ENCODE measurements at regions not wholly inside any gene's neighbourhood (a gene's known extent, or its start where the extent isn't known, plus 50 kb on each side); places are given as distances from the start of the nearest gene placed in this dataset.

- no peak for DNase-seq (ENCODE audit: low spot score)
- CTCF ChIA-PET = no interaction called here
- no peak for TF ChIP-seq CTCF (conservative IDR thresholded peaks at IDR 0.05; ENCODE audit: low read depth)
- H3K27ac ChIP-seq = no peak overlapping the region
- POLR2A ChIA-PET (ENCODE audit: low non-redundant PET) = no interaction called here
Measured at GRCh38 chr2:78420132-78420531, 605.4 kb upstream of the REG3G start.

GRCh38 chr2:78423631-78424030 is 601.9 kb upstream of the REG3G start:
- H3K27ac ChIP-seq = no peak overlapping the region
- POLR2A ChIA-PET (ENCODE audit: low non-redundant PET) = no interaction called here
- no peak for DNase-seq (ENCODE audit: low spot score)
- no peak for TF ChIP-seq CTCF (conservative IDR thresholded peaks at IDR 0.05; ENCODE audit: low read depth)
- CTCF ChIA-PET = no interaction called here

- ChIA-PET CTCF (no interaction called here), POLR2A (ENCODE audit: low non-redundant PET) (no interaction called here)
- no peak for DNase-seq (ENCODE audit: low spot score)
- no peak overlapping the region for H3K27ac ChIP-seq
- no peak for TF ChIP-seq CTCF (conservative IDR thresholded peaks at IDR 0.05; ENCODE audit: low read depth)
Measured at GRCh38 chr2:78427170-78427569, 598.3 kb upstream of the REG3G start.

- CTCF ChIA-PET = no interaction called here
- H3K27ac ChIP-seq = no peak overlapping the region
- TF ChIP-seq CTCF (conservative IDR thresholded peaks at IDR 0.05; ENCODE audit: low read depth) = no peak
- DNase-seq (ENCODE audit: low spot score) = peak; percentile 4
- POLR2A ChIA-PET (ENCODE audit: low non-redundant PET) = no interaction called here
Measured at GRCh38 chr2:78431241-78431640, 594.3 kb upstream of the REG3G start.

GRCh38 chr2:78439122-78439521 is 586.4 kb upstream of the REG3G start:
- ChIA-PET CTCF (no interaction called here), POLR2A (ENCODE audit: low non-redundant PET) (no interaction called here)
- DNase-seq (ENCODE audit: low spot score) = no peak
- TF ChIP-seq CTCF (conservative IDR thresholded peaks at IDR 0.05; ENCODE audit: low read depth) = no peak
- no peak overlapping the region for H3K27ac ChIP-seq

- POLR2A ChIA-PET (ENCODE audit: low non-redundant PET) = no interaction called here
Measured at GRCh38 chr2:78455586-78455985, 569.9 kb upstream of the REG3G start.

More at GRCh38 chr2:78455586-78455985, 569.9 kb upstream of the REG3G start:
- CTCF ChIA-PET = no interaction called here
- TF ChIP-seq CTCF (conservative IDR thresholded peaks at IDR 0.05; ENCODE audit: low read depth) = no peak
- no peak for DNase-seq (ENCODE audit: low spot score)
- no peak overlapping the region for H3K27ac ChIP-seq

All from RWPE1 (cell line).